Keratinocyte (primary cell): ENCODE measurements at regions not wholly inside any gene's neighbourhood (a gene's known extent, or its start where the extent isn't known, plus 50 kb on each side); places are given as distances from the start of the nearest gene placed in this dataset.

Experiments
- CTCF ChIP-seq, 3 experiments: IDR thresholded peaks in 1 of 3; conservative IDR thresholded peaks in 1 of 3; optimal IDR thresholded peaks in 1 of 3; 2 replicates in 2 of 3; 3 replicates in 1 of 3; pipeline versions ENCODE3 to v1.5.1; 2011; ENCODE audit warnings: low read length in 3 of 3, mild to moderate bottlenecking in 3 of 3, moderate library complexity in 2 of 3, control low read depth in 1 of 3, inconsistent platforms in 1 of 3; ENCODE audit not compliant: insufficient read depth in 2 of 3; ENCODE audit errors: extremely low read depth in 1 of 3
- EZH2 ChIP-seq: IDR thresholded peaks from one replicate; pipeline ENCODE4 v1.6.1; 2012; ENCODE audit warnings: inconsistent platforms, mild to moderate bottlenecking, low read length, moderate library complexity

GRCh38 chr1:86245566-86246190 lies 89.1 kb upstream of the COL24A1 start:
- no peak for TF ChIP-seq EZH2
- no peak for TF ChIP-seq CTCF (optimal IDR thresholded peaks at IDR 0.05 in 1 of 3, IDR thresholded peaks at IDR 0.05 in 1 of 3, conservative IDR thresholded peaks at IDR 0.05 in 1 of 3; ENCODE audit: extremely low read depth in 1 of 3, insufficient read depth in 2 of 3, low read length in 3 of 3)
